ENCODE measurements at regions not wholly inside any gene's neighbourhood (a gene's known extent, or its start where the extent isn't known, plus 50 kb on each side); places are given as distances from the start of the nearest gene placed in this dataset.

- H3K4me1 Mint-ChIP-seq = no peaks in the 10 kb centered on the region
- no peaks in the 10 kb centered on the region for H3K27me3 Mint-ChIP-seq (ENCODE audit: low read depth)
- no peak for TF ChIP-seq CTCF (IDR thresholded peaks at IDR 0.05; ENCODE audit: unreplicated experiment)
- no peak overlapping the region for H3K27ac Mint-ChIP-seq
- no peak for DNase-seq (ENCODE audit: low spot score in 2 of 2, unreplicated experiment in 2 of 2)
- peaks cover 14% of the 10 kb centered on the region for H3K9me3 Mint-ChIP-seq
- no peaks in the 10 kb centered on the region for H3K36me3 Mint-ChIP-seq
- no peak overlapping the region for H3K4me3 Mint-ChIP-seq
Observed at GRCh38 chr4:106704253-106704870, 331.8 kb downstream of the DKK2 start.

GRCh38 chr4:106700321-106700720, 331.7 kb upstream of the GIMD1 start:
- no peak overlapping the region for H3K4me3 Mint-ChIP-seq
- no peaks in the 10 kb centered on the region for H3K27me3 Mint-ChIP-seq (ENCODE audit: low read depth)
- no peak overlapping the region for H3K27ac Mint-ChIP-seq
- DNase-seq (ENCODE audit: low spot score in 2 of 2, unreplicated experiment in 2 of 2) = no peak
- TF ChIP-seq CTCF (IDR thresholded peaks at IDR 0.05; ENCODE audit: unreplicated experiment) = no peak
- no peaks in the 10 kb centered on the region for H3K4me1 Mint-ChIP-seq
- H3K9me3 Mint-ChIP-seq = peaks cover 19% of the 10 kb centered on the region
- H3K36me3 Mint-ChIP-seq = no peaks in the 10 kb centered on the region

DNA sequence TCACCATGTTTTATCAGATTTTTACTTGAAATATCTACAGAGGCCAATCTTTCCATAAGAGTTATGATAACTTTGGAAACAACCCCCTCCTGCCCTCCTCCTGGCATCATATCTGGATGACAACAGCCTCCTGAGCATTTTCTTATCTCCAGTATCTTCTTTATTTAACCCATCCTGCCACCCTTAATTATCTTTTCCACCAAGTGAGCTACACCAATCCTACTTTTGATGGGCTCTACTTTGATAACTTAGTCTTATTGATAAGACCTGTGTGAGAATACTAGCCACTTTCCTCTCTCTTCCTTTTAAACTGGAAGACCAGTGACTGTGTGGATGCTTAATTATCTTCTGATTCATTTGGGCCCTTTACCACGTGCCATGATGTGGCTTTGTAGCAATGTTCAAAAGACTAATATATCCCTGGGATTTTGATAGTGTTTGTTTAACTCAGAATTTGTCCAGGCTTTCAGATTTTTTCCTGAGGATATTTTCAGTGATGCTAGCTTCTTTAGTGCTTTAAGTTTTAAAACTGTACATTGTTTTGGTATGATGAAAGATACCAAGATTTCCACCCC, 330.1 kb upstream of the GIMD1 start:
- Mint-ChIP-seq H3K27ac (no peak overlapping the region), H3K36me3 (no peaks in the 10 kb centered on the region), H3K4me1 (no peaks in the 10 kb centered on the region), H3K4me3 (no peak overlapping the region), H3K27me3 (ENCODE audit: low read depth) (no peaks in the 10 kb centered on the region), H3K9me3 (peaks cover 30% of the 10 kb centered on the region)
- TF ChIP-seq CTCF (IDR thresholded peaks at IDR 0.05; ENCODE audit: unreplicated experiment) = no peak
- DNase-seq (ENCODE audit: low spot score in 2 of 2, unreplicated experiment in 2 of 2) = no peak

DNA sequence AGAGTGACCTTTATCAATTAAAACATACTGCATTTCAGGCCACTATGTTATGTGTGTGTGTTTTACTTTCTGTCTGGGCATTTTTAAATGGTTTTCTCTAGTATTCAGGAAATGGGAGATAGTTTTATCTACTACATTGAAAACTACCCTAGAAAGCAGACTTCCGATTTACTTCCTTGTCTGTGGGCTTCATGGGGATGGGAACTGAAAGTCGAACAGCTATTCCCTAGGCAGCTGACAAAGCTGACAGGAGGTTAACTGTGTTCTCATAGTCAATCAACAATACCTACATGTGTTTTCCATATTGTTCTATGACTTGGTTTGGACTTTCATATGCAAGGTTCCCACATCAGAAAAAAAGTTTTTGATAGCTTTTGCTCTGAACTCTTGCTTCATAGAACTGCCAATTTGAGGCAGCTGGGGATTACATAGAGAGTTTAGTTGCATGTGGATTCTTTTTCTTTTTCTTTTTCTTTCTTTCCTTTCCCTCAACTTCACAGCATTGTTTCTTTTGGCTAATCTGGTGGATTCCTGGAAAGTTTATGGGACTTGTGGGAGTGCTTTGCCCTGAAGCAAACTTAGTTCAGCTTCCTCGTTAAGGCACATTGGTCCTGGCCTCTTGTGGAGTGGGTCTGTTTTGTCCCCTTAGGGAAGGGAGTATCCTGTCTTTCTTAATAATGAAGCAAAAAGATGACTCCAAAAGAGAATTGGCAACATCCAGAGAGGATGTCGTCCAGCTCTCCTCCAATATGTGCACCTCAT, 327.1 kb upstream of the GIMD1 start:
- no peak for TF ChIP-seq CTCF (IDR thresholded peaks at IDR 0.05; ENCODE audit: unreplicated experiment)
- Mint-ChIP-seq H3K4me1 (peaks cover under 1% of the 10 kb centered on the region), H3K4me3 (no peak overlapping the region), H3K36me3 (no peaks in the 10 kb centered on the region), H3K27me3 (ENCODE audit: low read depth) (no peaks in the 10 kb centered on the region), H3K9me3 (peaks cover 16% of the 10 kb centered on the region), H3K27ac (no peak overlapping the region)
- no peak for DNase-seq (ENCODE audit: low spot score in 2 of 2, unreplicated experiment in 2 of 2)

GRCh38 chr4:106694232-106694631, 325.7 kb upstream of the GIMD1 start:
- no peak overlapping the region for H3K27ac Mint-ChIP-seq
- peaks cover 16% of the 10 kb centered on the region for H3K9me3 Mint-ChIP-seq
- H3K27me3 Mint-ChIP-seq (ENCODE audit: low read depth) = no peaks in the 10 kb centered on the region
- H3K36me3 Mint-ChIP-seq = no peaks in the 10 kb centered on the region
- DNase-seq (ENCODE audit: low spot score in 2 of 2, unreplicated experiment in 2 of 2) = no peak
- peaks cover 6% of the 10 kb centered on the region for H3K4me1 Mint-ChIP-seq
- no peak for TF ChIP-seq CTCF (IDR thresholded peaks at IDR 0.05; ENCODE audit: unreplicated experiment)
- H3K4me3 Mint-ChIP-seq = no peak overlapping the region
